Transverse colon (tissue), 4 donors: ENCODE measurements at regions not wholly inside any gene's neighbourhood (a gene's known extent, or its start where the extent isn't known, plus 50 kb on each side); places are given as distances from the start of the nearest gene placed in this dataset.

ENCODE experiments used
- DNase-seq: peaks from one replicate; pipeline ENCODE4 v3.0.0-alpha.2; 2019
- H3K27ac ChIP-seq, 4 donors: fragments of 200-600 bp; sonication (generic); 2 replicates each; pipeline ENCODE4 v1.5.1; 2016 to 2018; ENCODE audit warnings: inconsistent platforms in 4 of 4
- H3K27me3 ChIP-seq: fragments of 200-600 bp; sonication (generic); 2 replicates; pipeline ENCODE4 v1.5.1; 2017; ENCODE audit warnings: inconsistent platforms
- H3K36me3 ChIP-seq, 4 donors: fragments of 200-600 bp; sonication (generic); 2 replicates each; pipeline ENCODE4 v1.5.1; 2017 to 2019; ENCODE audit warnings: inconsistent platforms in 4 of 4
- H3K4me1 ChIP-seq, 4 donors: fragments of 200-600 bp; sonication (generic); 2 replicates each; pipeline ENCODE4 v1.5.1; 2017 to 2020; ENCODE audit warnings: inconsistent platforms in 4 of 4
- H3K4me3 ChIP-seq, 4 donors: fragments of 200-600 bp; sonication (generic); 1 replicate in 1 of 4; 2 replicates in 3 of 4; pipeline versions ENCODE4 v1.5.1 to v1.6.1; 2017 to 2019; ENCODE audit warnings: inconsistent platforms in 4 of 4
- H3K9me3 ChIP-seq, 2 donors: fragments of 200-600 bp; sonication (generic); 2 replicates each; pipeline ENCODE4 v1.5.1; 2017 to 2019; ENCODE audit warnings: inconsistent platforms in 2 of 2
- EP300 ChIP-seq: sonication (generic); formaldehyde crosslinking; IDR thresholded peaks from one replicate; pipeline ENCODE4 v1.6.1; 2017; ENCODE audit warnings: antibody characterized with exemption, low read depth
- POLR2A ChIP-seq: fragments of 450-650 bp; IDR thresholded peaks from one replicate; pipeline ENCODE4 v1.6.1; 2016; ENCODE audit warnings: antibody characterized with exemption, mild to moderate bottlenecking, moderate library complexity
- POLR2AphosphoS5 ChIP-seq, 3 donors: sonication (generic); formaldehyde crosslinking; IDR thresholded peaks; one replicate each; pipeline ENCODE4 v1.6.1; 2016; ENCODE audit warnings: antibody characterized with exemption in 3 of 3
- WGBS, 2 donors: methylation state at CpG; one replicate each; pipeline ENCODE4 v1.1.5; 2018; ENCODE audit warnings: low coverage in 1 of 2; 5-methylcytosine and 5-hydroxymethylcytosine counted together
- in situ Hi-C, 4 donors: fragments of 200-750 bp; cut with MboI; loops; one replicate each; pipeline versions ENCODE4 v1.15.0 to v1.15.1; 2017; ENCODE audit warnings: low sequenced_read_pairs in 3 of 4, low pct_ligation_motif_present in 1 of 4, low pct_unique_long_range_greater_than_20kb in 1 of 4
- intact Hi-C: fragments of 100-400 bp; cut with DNase I; formaldehyde crosslinking; loops from one replicate; pipeline ENCODE4 v1.15.1; 2023; ENCODE audit warnings: low total_unique reads
- TF ChIP-seq, protein P1 (sequence below), 5 experiments: fragments of 200-600 bp in 3 of 5; fragments of 450-650 bp in 2 of 5; sonication (generic) in 3 of 5; IDR thresholded peaks; 1 replicate in 2 of 5; 2 replicates in 3 of 5; pipeline ENCODE4 v1.5.1; 2016 to 2017; ENCODE audit warnings: antibody characterized with exemption in 5 of 5, inconsistent platforms in 3 of 5, mild to moderate bottlenecking in 2 of 5, moderate library complexity in 1 of 5

- peaks cover 0 to 11% (median 4%) of the 10 kb centered on the region in 4 donors for H3K4me1 ChIP-seq
- H3K27me3 ChIP-seq: no peaks in the 10 kb centered on the region
- no peak for DNase-seq
- intact Hi-C loops: no loop called here
- H3K36me3 ChIP-seq: no peaks in the 10 kb centered on the region
- TF ChIP-seq POLR2A (no peak), EP300 (no peak), POLR2AphosphoS5 (IDR thresholded peaks at IDR 0.05) (no peak)
- TF ChIP-seq, protein P1, sequence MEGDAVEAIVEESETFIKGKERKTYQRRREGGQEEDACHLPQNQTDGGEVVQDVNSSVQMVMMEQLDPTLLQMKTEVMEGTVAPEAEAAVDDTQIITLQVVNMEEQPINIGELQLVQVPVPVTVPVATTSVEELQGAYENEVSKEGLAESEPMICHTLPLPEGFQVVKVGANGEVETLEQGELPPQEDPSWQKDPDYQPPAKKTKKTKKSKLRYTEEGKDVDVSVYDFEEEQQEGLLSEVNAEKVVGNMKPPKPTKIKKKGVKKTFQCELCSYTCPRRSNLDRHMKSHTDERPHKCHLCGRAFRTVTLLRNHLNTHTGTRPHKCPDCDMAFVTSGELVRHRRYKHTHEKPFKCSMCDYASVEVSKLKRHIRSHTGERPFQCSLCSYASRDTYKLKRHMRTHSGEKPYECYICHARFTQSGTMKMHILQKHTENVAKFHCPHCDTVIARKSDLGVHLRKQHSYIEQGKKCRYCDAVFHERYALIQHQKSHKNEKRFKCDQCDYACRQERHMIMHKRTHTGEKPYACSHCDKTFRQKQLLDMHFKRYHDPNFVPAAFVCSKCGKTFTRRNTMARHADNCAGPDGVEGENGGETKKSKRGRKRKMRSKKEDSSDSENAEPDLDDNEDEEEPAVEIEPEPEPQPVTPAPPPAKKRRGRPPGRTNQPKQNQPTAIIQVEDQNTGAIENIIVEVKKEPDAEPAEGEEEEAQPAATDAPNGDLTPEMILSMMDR (IDR thresholded peaks at IDR 0.05): no peak
- no peaks in the 10 kb centered on the region for H3K9me3 ChIP-seq
- H3K27ac ChIP-seq: peak overlapping the region in 1 of 4 donors; percentile 12
- H3K4me3 ChIP-seq: no peak overlapping the region
- 91% methylated on average over 2 of the region's 2 CpGs; no CpG with 5 or more reads in 1 of the 2 donors for WGBS, 2 donors
- in situ Hi-C loops: loop anchor here (25.0 kb wide), 4 partner anchors 230 to 530 kb away; no protein-coding TSS in a partner anchor
These were observed 77.1 kb upstream of the EGFL6 start for GRCh38 chrX:13492286-13492685.

DNA sequence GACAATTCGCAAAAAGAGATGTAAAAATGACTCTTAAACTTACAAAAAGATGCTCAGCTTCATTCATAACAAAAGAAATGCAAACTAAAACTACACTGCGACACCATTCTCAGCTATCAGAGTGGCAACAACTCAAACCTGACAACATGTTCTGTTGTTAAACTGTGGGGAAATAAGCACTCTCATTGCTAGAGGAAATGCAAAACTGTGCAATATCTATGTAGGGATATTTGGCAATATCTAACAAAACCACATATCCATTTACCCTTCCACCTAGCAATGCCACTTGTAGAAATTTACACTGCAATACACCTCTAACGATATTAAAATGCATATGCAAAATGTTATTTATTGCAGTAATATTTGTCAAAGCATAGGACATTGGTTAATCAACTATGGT is 78.3 kb upstream of the EGFL6 start:
- Histone ChIP-seq H3K4me1 (peaks cover 0 to 16% (median 5%) of the 10 kb centered on the region in 4 donors), H3K27me3 (no peaks in the 10 kb centered on the region), H3K36me3 (no peaks in the 10 kb centered on the region), H3K9me3 (no peaks in the 10 kb centered on the region), H3K4me3 (no peak overlapping the region), H3K27ac (no peak overlapping the region)
- no peak for DNase-seq
- 80 to 100% methylated on average over 1 to 3 of the region's 3 CpGs for WGBS, 2 donors
- in situ Hi-C loops: loop anchor here (25.0 kb wide), 4 partner anchors 229 to 529 kb away; no protein-coding TSS in a partner anchor
- intact Hi-C loops: no loop called here
- TF ChIP-seq POLR2A (no peak), POLR2AphosphoS5 (IDR thresholded peaks at IDR 0.05) (no peak), EP300 (no peak)
- TF ChIP-seq, protein P1 (IDR thresholded peaks at IDR 0.05): no peak

- WGBS, 2 donors: 11 to 67% methylated on average over 3 to 5 of the region's 5 CpGs
- peak; percentile 42 for DNase-seq
- H3K4me3 ChIP-seq: no peak overlapping the region
- no peaks in the 10 kb centered on the region for H3K36me3 ChIP-seq
- in situ Hi-C loops (loop anchor here (10.0 to 25.0 kb wide), 6 partner anchors 227 to 535 kb away; no protein-coding TSS in a partner anchor), intact Hi-C loops (no loop called here)
- no peaks in the 10 kb centered on the region for H3K9me3 ChIP-seq
- no peaks in the 10 kb centered on the region for H3K27me3 ChIP-seq
- H3K27ac ChIP-seq: peak overlapping the region in 1 of 4 donors; percentile 82
- TF ChIP-seq EP300 (no peak), POLR2AphosphoS5 (IDR thresholded peaks at IDR 0.05) (no peak), POLR2A (no peak)
- TF ChIP-seq, protein P1 (IDR thresholded peaks at IDR 0.05): no peak
- H3K4me1 ChIP-seq: peaks cover 0 to 22% (median 5%) of the 10 kb centered on the region in 4 donors
These were observed 79.9 kb upstream of the EGFL6 start for GRCh38 chrX:13489454-13489853.

DNA sequence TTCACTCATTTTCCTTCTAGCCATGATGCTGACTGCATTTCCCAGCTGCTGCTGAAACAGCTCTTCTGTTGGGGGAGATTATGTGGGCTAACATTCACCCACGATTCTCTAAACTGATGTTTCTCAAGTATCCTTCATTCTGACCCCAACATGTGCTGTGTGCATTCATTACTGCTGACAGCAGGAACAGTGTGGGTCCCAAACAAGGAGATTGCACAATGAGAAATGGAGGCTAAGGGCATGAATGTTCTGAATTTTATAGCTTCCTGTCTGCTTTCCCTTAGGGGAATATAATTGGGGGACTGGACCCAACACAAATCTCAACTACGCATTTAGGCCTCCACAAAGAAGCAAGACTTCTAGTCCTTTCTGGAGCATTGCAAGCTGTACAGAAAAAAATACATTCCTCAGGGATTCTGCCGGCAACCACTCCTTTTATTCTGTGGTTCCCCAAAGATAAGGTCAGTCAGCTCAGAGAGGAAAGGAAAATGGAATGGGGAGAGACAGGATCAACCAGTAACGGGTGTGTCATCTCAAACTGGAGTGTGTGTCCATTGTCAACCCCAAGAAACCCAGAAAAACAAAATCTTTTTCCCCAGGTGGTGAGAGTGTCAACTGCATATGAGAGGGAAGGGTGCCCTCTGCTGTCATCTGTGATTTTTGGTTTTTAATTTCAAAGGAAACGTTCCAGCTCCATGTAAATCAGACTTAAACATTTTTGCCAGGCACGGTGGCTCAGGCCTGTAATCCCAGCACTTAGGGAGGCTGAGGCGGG is 81.5 kb upstream of the EGFL6 start:
- no peak overlapping the region for H3K4me3 ChIP-seq
- peak overlapping the region; percentile 62 to 82 (median 80) for H3K27ac ChIP-seq
- H3K27me3 ChIP-seq: no peaks in the 10 kb centered on the region
- no peaks in the 10 kb centered on the region for H3K36me3 ChIP-seq
- TF ChIP-seq, protein P1 (IDR thresholded peaks at IDR 0.05): peak; percentile 52 to 93 (median 61)
- TF ChIP-seq POLR2AphosphoS5 (IDR thresholded peaks at IDR 0.05) (peak in 2 of 3 donors; percentile 23 to 39), POLR2A (no peak)
- DNase-seq: peak; percentile 46
- peaks cover 0 to 22% (median 5%) of the 10 kb centered on the region in 4 donors for H3K4me1 ChIP-seq
- 13% methylated on average over 7 of the region's 7 CpGs; no CpG with 5 or more reads in 1 of the 2 donors for WGBS, 2 donors
- no peaks in the 10 kb centered on the region for H3K9me3 ChIP-seq
- intact Hi-C loops: no loop called here
- in situ Hi-C loops: loop anchor here (10.0 to 25.0 kb wide), 6 partner anchors 226 to 533 kb away; no protein-coding TSS in a partner anchor
